ENCODE measurements at regions not wholly inside any gene's neighbourhood (a gene's known extent, or its start where the extent isn't known, plus 50 kb on each side); places are given as distances from the start of the nearest gene placed in this dataset.

GRCh38 chr9:93824386-93825294, 130.5 kb downstream of the BARX1 start:
- Histone ChIP-seq H3K27ac (replicated peaks) (no peak overlapping the region), H3K27me3 (ENCODE audit: insufficient read depth, poor library complexity, severe bottlenecking) (no peaks in the 10 kb centered on the region), H3K4me3 (replicated peaks; ENCODE audit: insufficient read depth, low read length) (no peak overlapping the region)
- no peak for DNase-seq (ENCODE audit: low read depth in 1 of 2, low spot score in 1 of 2)
- TF ChIP-seq, protein P1, sequence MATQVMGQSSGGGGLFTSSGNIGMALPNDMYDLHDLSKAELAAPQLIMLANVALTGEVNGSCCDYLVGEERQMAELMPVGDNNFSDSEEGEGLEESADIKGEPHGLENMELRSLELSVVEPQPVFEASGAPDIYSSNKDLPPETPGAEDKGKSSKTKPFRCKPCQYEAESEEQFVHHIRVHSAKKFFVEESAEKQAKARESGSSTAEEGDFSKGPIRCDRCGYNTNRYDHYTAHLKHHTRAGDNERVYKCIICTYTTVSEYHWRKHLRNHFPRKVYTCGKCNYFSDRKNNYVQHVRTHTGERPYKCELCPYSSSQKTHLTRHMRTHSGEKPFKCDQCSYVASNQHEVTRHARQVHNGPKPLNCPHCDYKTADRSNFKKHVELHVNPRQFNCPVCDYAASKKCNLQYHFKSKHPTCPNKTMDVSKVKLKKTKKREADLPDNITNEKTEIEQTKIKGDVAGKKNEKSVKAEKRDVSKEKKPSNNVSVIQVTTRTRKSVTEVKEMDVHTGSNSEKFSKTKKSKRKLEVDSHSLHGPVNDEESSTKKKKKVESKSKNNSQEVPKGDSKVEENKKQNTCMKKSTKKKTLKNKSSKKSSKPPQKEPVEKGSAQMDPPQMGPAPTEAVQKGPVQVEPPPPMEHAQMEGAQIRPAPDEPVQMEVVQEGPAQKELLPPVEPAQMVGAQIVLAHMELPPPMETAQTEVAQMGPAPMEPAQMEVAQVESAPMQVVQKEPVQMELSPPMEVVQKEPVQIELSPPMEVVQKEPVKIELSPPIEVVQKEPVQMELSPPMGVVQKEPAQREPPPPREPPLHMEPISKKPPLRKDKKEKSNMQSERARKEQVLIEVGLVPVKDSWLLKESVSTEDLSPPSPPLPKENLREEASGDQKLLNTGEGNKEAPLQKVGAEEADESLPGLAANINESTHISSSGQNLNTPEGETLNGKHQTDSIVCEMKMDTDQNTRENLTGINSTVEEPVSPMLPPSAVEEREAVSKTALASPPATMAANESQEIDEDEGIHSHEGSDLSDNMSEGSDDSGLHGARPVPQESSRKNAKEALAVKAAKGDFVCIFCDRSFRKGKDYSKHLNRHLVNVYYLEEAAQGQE (IDR thresholded peaks at IDR 0.05; ENCODE audit: insufficient replicate concordance, low read depth) = no peak
- TF ChIP-seq POLR2AphosphoS5 (IDR thresholded peaks at IDR 0.05; ENCODE audit: low read depth) (no peak), GABPA (IDR thresholded peaks at IDR 0.05; ENCODE audit: low read depth) (no peak)
- TF ChIP-seq, protein P2, sequence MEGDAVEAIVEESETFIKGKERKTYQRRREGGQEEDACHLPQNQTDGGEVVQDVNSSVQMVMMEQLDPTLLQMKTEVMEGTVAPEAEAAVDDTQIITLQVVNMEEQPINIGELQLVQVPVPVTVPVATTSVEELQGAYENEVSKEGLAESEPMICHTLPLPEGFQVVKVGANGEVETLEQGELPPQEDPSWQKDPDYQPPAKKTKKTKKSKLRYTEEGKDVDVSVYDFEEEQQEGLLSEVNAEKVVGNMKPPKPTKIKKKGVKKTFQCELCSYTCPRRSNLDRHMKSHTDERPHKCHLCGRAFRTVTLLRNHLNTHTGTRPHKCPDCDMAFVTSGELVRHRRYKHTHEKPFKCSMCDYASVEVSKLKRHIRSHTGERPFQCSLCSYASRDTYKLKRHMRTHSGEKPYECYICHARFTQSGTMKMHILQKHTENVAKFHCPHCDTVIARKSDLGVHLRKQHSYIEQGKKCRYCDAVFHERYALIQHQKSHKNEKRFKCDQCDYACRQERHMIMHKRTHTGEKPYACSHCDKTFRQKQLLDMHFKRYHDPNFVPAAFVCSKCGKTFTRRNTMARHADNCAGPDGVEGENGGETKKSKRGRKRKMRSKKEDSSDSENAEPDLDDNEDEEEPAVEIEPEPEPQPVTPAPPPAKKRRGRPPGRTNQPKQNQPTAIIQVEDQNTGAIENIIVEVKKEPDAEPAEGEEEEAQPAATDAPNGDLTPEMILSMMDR (IDR thresholded peaks at IDR 0.05; ENCODE audit: insufficient read depth, low read length) = no peak

GRCh38 chr9:93823245-93824072, 131.7 kb downstream of the BARX1 start:
- Histone ChIP-seq H3K4me3 (replicated peaks; ENCODE audit: insufficient read depth, low read length) (no peak overlapping the region), H3K27me3 (ENCODE audit: insufficient read depth, poor library complexity, severe bottlenecking) (no peaks in the 10 kb centered on the region), H3K27ac (replicated peaks) (no peak overlapping the region)
- no peak for DNase-seq (ENCODE audit: low read depth in 1 of 2, low spot score in 1 of 2)
- no peak for TF ChIP-seq POLR2AphosphoS5 (IDR thresholded peaks at IDR 0.05; ENCODE audit: low read depth)
- no peak for TF ChIP-seq GABPA (IDR thresholded peaks at IDR 0.05; ENCODE audit: low read depth)
- TF ChIP-seq, protein P2 (IDR thresholded peaks at IDR 0.05; ENCODE audit: insufficient read depth, low read length) = no peak
- TF ChIP-seq, protein P1 (IDR thresholded peaks at IDR 0.05; ENCODE audit: insufficient replicate concordance, low read depth) = no peak
- no peak for TF ChIP-seq SPI1 (IDR thresholded peaks at IDR 0.05; ENCODE audit: borderline replicate concordance, low read depth)

DNA sequence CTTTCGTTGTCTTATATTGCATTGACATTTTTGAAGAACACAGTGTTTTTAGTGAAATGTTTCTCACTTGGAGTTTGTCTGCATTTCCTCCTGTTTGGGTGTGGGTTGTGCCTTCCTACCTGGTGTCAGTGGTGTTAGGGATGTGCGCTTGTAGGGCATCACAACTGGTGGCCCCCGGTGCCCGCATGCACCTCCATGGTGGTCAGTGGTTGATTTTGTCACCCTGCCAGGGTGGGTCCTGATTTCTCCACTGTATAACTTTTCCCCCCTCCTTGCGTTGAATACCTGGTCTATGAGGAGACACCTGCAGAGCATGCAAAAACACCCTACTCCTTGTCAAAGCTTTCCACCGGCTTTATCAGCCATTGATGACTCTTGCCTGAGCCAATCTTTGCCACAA, 132.9 kb downstream of the BARX1 start:
- no peak overlapping the region for H3K27ac ChIP-seq (replicated peaks)
- TF ChIP-seq, protein P2 (IDR thresholded peaks at IDR 0.05; ENCODE audit: insufficient read depth, low read length) = no peak
- TF ChIP-seq, protein P1 (IDR thresholded peaks at IDR 0.05; ENCODE audit: insufficient replicate concordance, low read depth) = no peak
- no peaks in the 10 kb centered on the region for H3K27me3 ChIP-seq (ENCODE audit: insufficient read depth, poor library complexity, severe bottlenecking)
- no peak overlapping the region for H3K4me3 ChIP-seq (replicated peaks; ENCODE audit: insufficient read depth, low read length)
- DNase-seq (ENCODE audit: low read depth in 1 of 2, low spot score in 1 of 2) = no peak

Measured in HL-60 (cell line).